CD4-positive, alpha-beta T cell (primary cell): ENCODE measurements at regions not wholly inside any gene's neighbourhood (a gene's known extent, or its start where the extent isn't known, plus 50 kb on each side); places are given as distances from the start of the nearest gene placed in this dataset.
A peak's percentile ranks its signal among the peaks of the same experiment; 100 is the strongest.

ENCODE experiments used
- ATAC-seq: fragments of 200-7000 bp; cut with Tn5 transposase; one replicate; pipeline ENCODE4 v1.10.0; 2022; ENCODE audit warnings: mild to moderate bottlenecking; ENCODE audit not compliant: poor library complexity
- CTCF ChIA-PET: fragments of 350-600 bp; sonication (Branson Sonifier 250); formaldehyde crosslinking; loops from one replicate; lab custom pipeline; 2021; ENCODE audit warnings: antibody characterized with exemption, inconsistent platforms; lab: Charles Lee
- POLR2A ChIA-PET: fragments of 350-600 bp; sonication (Branson Sonifier 250); formaldehyde crosslinking; loops from one replicate; lab custom pipeline; 2021; ENCODE audit warnings: antibody characterized with exemption, inconsistent platforms; lab: Charles Lee
- DNase-seq, 14 experiments: peaks; one replicate each; pipeline ENCODE4 v3.0.0-alpha.2; 2013 to 2020; ENCODE audit warnings: mixed read lengths in 2 of 14
- H3K27ac ChIP-seq, 2 donors: one replicate each; pipeline versions ENCODE4 v1.5.1 to v1.7.0; 2013; ENCODE audit warnings: low read length in 2 of 2, low read depth in 1 of 2, mild to moderate bottlenecking in 1 of 2
- H3K27me3 ChIP-seq, 2 experiments: 1 replicate in 1 of 2; 2 replicates in 1 of 2; pipeline versions ENCODE4 v1.6.1 to v1.7.0; 2013; ENCODE audit warnings: low read length in 2 of 2, control low read depth in 1 of 2, mild to moderate bottlenecking in 1 of 2, moderate library complexity in 1 of 2; ENCODE audit not compliant: insufficient read depth in 2 of 2, control insufficient read depth in 1 of 2
- H3K36me3 ChIP-seq: one replicate; pipeline ENCODE4 v1.6.1; 2013; ENCODE audit warnings: low read length, control low read depth; ENCODE audit not compliant: insufficient read depth
- H3K4me1 ChIP-seq: one replicate; pipeline ENCODE4 v1.6.1; 2013; ENCODE audit warnings: low read length, control low read depth; ENCODE audit not compliant: insufficient read depth
- H3K4me3 ChIP-seq: one replicate; pipeline ENCODE4 v1.5.1; 2013; ENCODE audit warnings: mild to moderate bottlenecking, low read length, moderate library complexity
- H3K9me3 ChIP-seq, 2 experiments: 1 replicate in 1 of 2; 2 replicates in 1 of 2; pipeline versions ENCODE4 v1.6.1 to v1.7.0; 2013; ENCODE audit warnings: low read length in 2 of 2, mild to moderate bottlenecking in 2 of 2, control low read depth in 1 of 2, moderate library complexity in 1 of 2; ENCODE audit not compliant: control insufficient read depth in 1 of 2, insufficient read depth in 1 of 2
- H3K27ac Mint-ChIP-seq: one replicate; pipeline ENCODE4 v1.8.0; 2020; ENCODE audit warnings: mixed read lengths
- H3K27me3 Mint-ChIP-seq: one replicate; pipeline ENCODE4 v1.8.0; 2021; ENCODE audit warnings: mixed read lengths
- H3K36me3 Mint-ChIP-seq: one replicate; pipeline ENCODE4 v1.8.0; 2021; ENCODE audit warnings: low read depth, mixed read lengths
- H3K4me1 Mint-ChIP-seq: one replicate; pipeline ENCODE4 v1.8.0; 2021; ENCODE audit warnings: low read depth, mixed read lengths
- H3K4me3 Mint-ChIP-seq: one replicate; pipeline ENCODE4 v1.8.0; 2020; ENCODE audit warnings: mild to moderate bottlenecking, mixed read lengths
- H3K9me3 Mint-ChIP-seq: one replicate; pipeline ENCODE4 v1.8.0; 2020; ENCODE audit warnings: mixed read lengths
- intact Hi-C, 2 experiments: fragments of 100-400 bp; cut with DNase I in 1 of 2; cut with micrococcal nuclease in 1 of 2; formaldehyde crosslinking; loops; one replicate each; pipeline versions ENCODE4 v1.15.1 to v1.9.0; 2023 to 2025; cut with DNase I, micrococcal nuclease
- TF ChIP-seq, protein P1 (sequence below): fragments of 200-600 bp; IDR thresholded peaks from one replicate; pipeline ENCODE4 v1.8.0; 2022; ENCODE audit warnings: antibody characterized with exemption, mild to moderate bottlenecking

DNA sequence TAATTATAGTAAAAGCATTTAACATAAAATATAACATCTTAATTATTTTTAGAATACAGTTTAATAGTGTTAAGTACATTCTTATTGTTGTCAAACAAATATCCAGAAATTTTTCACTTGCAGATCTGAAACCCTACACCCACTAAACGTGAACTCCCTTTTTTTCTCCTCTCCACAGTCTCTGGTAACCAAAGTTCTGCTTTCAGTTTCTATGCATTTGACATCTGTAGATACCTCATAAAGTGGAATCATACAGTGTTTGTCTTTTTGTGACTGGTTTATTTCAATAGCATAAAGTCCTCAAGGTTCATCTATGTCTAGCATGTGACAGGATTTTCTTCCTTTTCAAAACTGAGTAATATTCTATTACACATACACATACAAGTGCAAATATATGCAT is 286.3 kb downstream of the BTBD3 start:
- POLR2A ChIA-PET: no interaction called here

DNA sequence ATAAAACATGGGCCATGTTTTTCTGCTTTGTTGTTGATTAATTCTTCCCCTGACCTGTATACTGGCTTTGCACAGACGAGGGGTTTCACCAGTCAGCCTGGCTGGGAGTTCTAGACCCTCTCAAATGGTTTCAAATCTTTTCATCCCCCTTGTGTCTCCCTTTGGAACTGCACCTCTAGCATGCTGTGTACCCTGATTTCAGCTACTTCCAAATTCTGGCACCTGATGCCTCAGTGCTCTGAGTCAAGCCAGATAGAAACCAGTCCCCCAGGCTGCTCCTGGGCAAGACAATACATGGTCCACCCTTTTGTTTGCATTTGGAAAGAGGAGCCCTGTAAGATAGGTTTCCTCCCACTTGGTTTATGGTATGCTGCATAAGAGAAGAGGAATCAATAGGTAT is 290.2 kb downstream of the BTBD3 start:
- H3K27me3 ChIP-seq: no peaks in the 10 kb centered on the region
- intact Hi-C loops: no loop called here
- no peaks in the 10 kb centered on the region for H3K36me3 ChIP-seq
- DNase-seq (peak in 1 of 14 experiments; percentile 2), ATAC-seq (no peak)
- POLR2A ChIA-PET: no interaction called here
- H3K27ac ChIP-seq: no peak overlapping the region
- Mint-ChIP-seq H3K4me3 (no peak overlapping the region), H3K4me1 (no peaks in the 10 kb centered on the region), H3K9me3 (peaks cover 4% of the 10 kb centered on the region), H3K36me3 (no peaks in the 10 kb centered on the region), H3K27me3 (no peaks in the 10 kb centered on the region), H3K27ac (no peak overlapping the region)
- H3K4me1 ChIP-seq: no peaks in the 10 kb centered on the region
- H3K4me3 ChIP-seq: no peak overlapping the region
- no peaks in the 10 kb centered on the region for H3K9me3 ChIP-seq
- TF ChIP-seq, protein P1, sequence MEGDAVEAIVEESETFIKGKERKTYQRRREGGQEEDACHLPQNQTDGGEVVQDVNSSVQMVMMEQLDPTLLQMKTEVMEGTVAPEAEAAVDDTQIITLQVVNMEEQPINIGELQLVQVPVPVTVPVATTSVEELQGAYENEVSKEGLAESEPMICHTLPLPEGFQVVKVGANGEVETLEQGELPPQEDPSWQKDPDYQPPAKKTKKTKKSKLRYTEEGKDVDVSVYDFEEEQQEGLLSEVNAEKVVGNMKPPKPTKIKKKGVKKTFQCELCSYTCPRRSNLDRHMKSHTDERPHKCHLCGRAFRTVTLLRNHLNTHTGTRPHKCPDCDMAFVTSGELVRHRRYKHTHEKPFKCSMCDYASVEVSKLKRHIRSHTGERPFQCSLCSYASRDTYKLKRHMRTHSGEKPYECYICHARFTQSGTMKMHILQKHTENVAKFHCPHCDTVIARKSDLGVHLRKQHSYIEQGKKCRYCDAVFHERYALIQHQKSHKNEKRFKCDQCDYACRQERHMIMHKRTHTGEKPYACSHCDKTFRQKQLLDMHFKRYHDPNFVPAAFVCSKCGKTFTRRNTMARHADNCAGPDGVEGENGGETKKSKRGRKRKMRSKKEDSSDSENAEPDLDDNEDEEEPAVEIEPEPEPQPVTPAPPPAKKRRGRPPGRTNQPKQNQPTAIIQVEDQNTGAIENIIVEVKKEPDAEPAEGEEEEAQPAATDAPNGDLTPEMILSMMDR: no peak
- CTCF ChIA-PET: no interaction called here

More for the DNA sequence above, 286.3 kb downstream of the BTBD3 start:
- Mint-ChIP-seq H3K27ac (no peak overlapping the region), H3K4me1 (no peaks in the 10 kb centered on the region), H3K9me3 (peaks cover 4% of the 10 kb centered on the region), H3K36me3 (no peaks in the 10 kb centered on the region), H3K27me3 (no peaks in the 10 kb centered on the region), H3K4me3 (no peak overlapping the region)
- intact Hi-C loops: no loop called here
- Histone ChIP-seq H3K9me3 (peaks cover 4 to 6% of the 10 kb centered on the region in 2 experiments), H3K36me3 (no peaks in the 10 kb centered on the region), H3K4me1 (no peaks in the 10 kb centered on the region), H3K27ac (no peak overlapping the region), H3K4me3 (no peak overlapping the region), H3K27me3 (no peaks in the 10 kb centered on the region)
- ATAC-seq (no peak), DNase-seq (peak in 1 of 14 experiments; percentile 0)
- CTCF ChIA-PET: no interaction called here
- TF ChIP-seq, protein P1: no peak

DNA sequence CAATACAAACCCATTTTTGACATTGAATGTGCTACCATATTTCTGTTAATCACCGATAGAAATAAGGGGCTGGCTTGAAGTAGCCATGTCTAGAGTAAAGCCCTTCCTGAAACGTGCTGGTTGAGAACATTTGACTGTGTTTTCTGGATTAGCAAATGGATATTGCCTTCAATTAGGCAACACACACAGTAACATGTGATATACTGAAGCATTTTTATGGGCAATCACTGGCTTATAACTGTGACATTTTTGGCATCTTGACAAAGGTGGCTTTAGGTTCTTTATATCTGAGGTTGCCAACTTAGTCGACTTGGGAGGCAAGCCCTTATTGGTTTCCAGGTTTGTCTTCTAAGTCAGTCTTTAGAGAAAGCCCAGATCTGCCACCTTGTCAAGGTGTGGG is 292.9 kb downstream of the BTBD3 start:
- no peaks in the 10 kb centered on the region for H3K36me3 ChIP-seq
- H3K27me3 ChIP-seq: no peaks in the 10 kb centered on the region
- no peaks in the 10 kb centered on the region for H3K27me3 Mint-ChIP-seq
- intact Hi-C loops: no loop called here
- H3K4me3 Mint-ChIP-seq: no peak overlapping the region
- H3K27ac ChIP-seq: no peak overlapping the region
- TF ChIP-seq, protein P1: no peak
- no peaks in the 10 kb centered on the region for H3K36me3 Mint-ChIP-seq
- H3K9me3 ChIP-seq: no peaks in the 10 kb centered on the region
- CTCF ChIA-PET: no interaction called here
- ATAC-seq (no peak), DNase-seq (no peak)
- no peaks in the 10 kb centered on the region for H3K4me1 Mint-ChIP-seq
- no peak overlapping the region for H3K4me3 ChIP-seq
- peaks cover 5% of the 10 kb centered on the region for H3K9me3 Mint-ChIP-seq
- no peaks in the 10 kb centered on the region for H3K4me1 ChIP-seq
- no peak overlapping the region for H3K27ac Mint-ChIP-seq
- POLR2A ChIA-PET: no interaction called here
